Cardiac muscle cell (in vitro differentiated cells and primary cell): ENCODE measurements at regions not wholly inside any gene's neighbourhood (a gene's known extent, or its start where the extent isn't known, plus 50 kb on each side); places are given as distances from the start of the nearest gene placed in this dataset.

Experiments used
- DNase-seq, 2 donors: peaks; one replicate each; pipeline versions ENCODE4 v3.0.0 to v3.0.0-alpha.2; 2010 to 2017; ENCODE audit warnings: low read depth in 1 of 2, low spot score in 1 of 2
- H3K27ac ChIP-seq: fragments of 200-600 bp; sonication (generic); 2 replicates; pipeline ENCODE4 v1.5.1; 2016
- H3K27me3 ChIP-seq: fragments of 200-600 bp; sonication (generic); 2 replicates; pipeline ENCODE4 v1.6.0; 2016; ENCODE audit warnings: control low read depth
- H3K36me3 ChIP-seq: fragments of 200-600 bp; sonication (generic); 2 replicates; pipeline ENCODE4 v1.5.1; 2016; ENCODE audit warnings: control low read depth
- H3K4me1 ChIP-seq: fragments of 200-600 bp; sonication (generic); 2 replicates; pipeline ENCODE4 v1.8.1; 2017; ENCODE audit warnings: low read depth, mild to moderate bottlenecking, mixed run types
- H3K4me3 ChIP-seq: fragments of 200-600 bp; sonication (generic); 2 replicates; pipeline ENCODE4 v1.5.1; 2016; ENCODE audit warnings: mild to moderate bottlenecking
- H3K9me3 ChIP-seq: fragments of 200-600 bp; sonication (generic); 2 replicates; pipeline ENCODE4 v1.5.1; 2017; ENCODE audit warnings: low read depth, mild to moderate bottlenecking, control low read depth
- CTCF ChIP-seq: IDR thresholded peaks from 2 replicates; pipeline ENCODE4 v1.5.1; 2012; ENCODE audit warnings: low read depth, mild to moderate bottlenecking, low read length

- TF ChIP-seq CTCF: no peak
- H3K36me3 ChIP-seq: no peaks in the 10 kb centered on the region
- H3K27me3 ChIP-seq: no peaks in the 10 kb centered on the region
- DNase-seq: no peak
- H3K9me3 ChIP-seq: no peaks in the 10 kb centered on the region
- H3K4me3 ChIP-seq: no peak overlapping the region
- no peaks in the 10 kb centered on the region for H3K4me1 ChIP-seq
- H3K27ac ChIP-seq: no peak overlapping the region
Measured at GRCh38 chr5:117010574-117010973, 436.0 kb upstream of the SEMA6A start.

GRCh38 chr5:116998024-116998423, 423.4 kb upstream of the SEMA6A start:
- no peak overlapping the region for H3K27ac ChIP-seq
- no peaks in the 10 kb centered on the region for H3K9me3 ChIP-seq
- no peaks in the 10 kb centered on the region for H3K36me3 ChIP-seq
- no peak for DNase-seq
- H3K4me3 ChIP-seq: no peak overlapping the region
- H3K27me3 ChIP-seq: no peaks in the 10 kb centered on the region
- no peaks in the 10 kb centered on the region for H3K4me1 ChIP-seq
- no peak for TF ChIP-seq CTCF

- H3K4me3 ChIP-seq: no peak overlapping the region
- no peak for TF ChIP-seq CTCF
- no peaks in the 10 kb centered on the region for H3K9me3 ChIP-seq
- H3K4me1 ChIP-seq: peaks cover 12% of the 10 kb centered on the region
- H3K27me3 ChIP-seq: no peaks in the 10 kb centered on the region
- H3K27ac ChIP-seq: no peak overlapping the region
- no peaks in the 10 kb centered on the region for H3K36me3 ChIP-seq
- DNase-seq: no peak
Measured at GRCh38 chr5:116992681-116993080, 418.1 kb upstream of the SEMA6A start.

GRCh38 chr5:116989995-116990394, 415.4 kb upstream of the SEMA6A start:
- no peaks in the 10 kb centered on the region for H3K27me3 ChIP-seq
- H3K4me3 ChIP-seq: no peak overlapping the region
- TF ChIP-seq CTCF: no peak
- no peak overlapping the region for H3K27ac ChIP-seq
- peak in 1 of 2 donors; percentile 7 for DNase-seq
- H3K9me3 ChIP-seq: no peaks in the 10 kb centered on the region
- peaks cover 12% of the 10 kb centered on the region for H3K4me1 ChIP-seq
- H3K36me3 ChIP-seq: no peaks in the 10 kb centered on the region

GRCh38 chr5:116982035-116982434, 407.4 kb upstream of the SEMA6A start:
- no peak for DNase-seq
- Histone ChIP-seq H3K27me3 (no peaks in the 10 kb centered on the region), H3K36me3 (no peaks in the 10 kb centered on the region), H3K27ac (no peak overlapping the region), H3K4me1 (no peaks in the 10 kb centered on the region), H3K4me3 (no peak overlapping the region), H3K9me3 (no peaks in the 10 kb centered on the region)
- no peak for TF ChIP-seq CTCF

GRCh38 chr5:116980581-116980980, 406.0 kb upstream of the SEMA6A start:
- no peak overlapping the region for H3K4me3 ChIP-seq
- DNase-seq: no peak
- no peak for TF ChIP-seq CTCF

More at GRCh38 chr5:116980581-116980980, 406.0 kb upstream of the SEMA6A start:
- Histone ChIP-seq H3K9me3 (no peaks in the 10 kb centered on the region), H3K27ac (no peak overlapping the region), H3K27me3 (no peaks in the 10 kb centered on the region), H3K4me1 (no peaks in the 10 kb centered on the region), H3K36me3 (no peaks in the 10 kb centered on the region)
